T47D (cell line): ENCODE measurements at regions not wholly inside any gene's neighbourhood (a gene's known extent, or its start where the extent isn't known, plus 50 kb on each side); places are given as distances from the start of the nearest gene placed in this dataset.

Experiments used
- DNase-seq, 2 experiments: peaks; one replicate each; pipeline versions ENCODE4 v3.0.0 to v3.0.0-alpha.2; 2011 to 2012; ENCODE audit warnings: low read depth in 1 of 2, low spot score in 1 of 2
- JUND ChIP-seq: IDR thresholded peaks from 2 replicates; pipeline ENCODE4 v1.6.1; 2012; ENCODE audit warnings: low read depth
- in situ Hi-C: cut with HindIII; loops from 2 replicates; pipeline ENCODE4 v1.10.0; 2016; ENCODE audit warnings: low sequenced_read_pairs, low pct_unique_long_range_greater_than_20kb

DNA sequence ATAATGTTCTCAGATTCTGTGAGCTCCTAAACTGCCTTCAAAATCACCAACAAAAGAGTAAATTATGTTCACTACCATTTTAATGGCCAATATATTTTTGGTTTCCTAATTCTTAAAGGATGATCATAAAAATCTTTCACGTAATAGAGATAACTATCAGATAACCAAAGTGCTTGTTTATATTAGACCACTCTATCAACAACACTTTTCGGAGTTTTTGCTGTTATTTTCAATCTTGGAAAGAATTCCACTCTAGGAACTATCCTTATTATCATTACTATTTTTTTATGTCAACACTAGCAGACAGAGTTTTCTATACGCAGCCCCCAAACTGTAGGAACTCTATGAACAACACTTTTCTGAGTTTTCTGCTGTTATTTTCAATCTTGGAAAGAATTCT lies 782.5 kb upstream of the ZEB2 start:
- in situ Hi-C loops: no loop called here
- DNase-seq: no peak
- no peak for TF ChIP-seq JUND

DNA sequence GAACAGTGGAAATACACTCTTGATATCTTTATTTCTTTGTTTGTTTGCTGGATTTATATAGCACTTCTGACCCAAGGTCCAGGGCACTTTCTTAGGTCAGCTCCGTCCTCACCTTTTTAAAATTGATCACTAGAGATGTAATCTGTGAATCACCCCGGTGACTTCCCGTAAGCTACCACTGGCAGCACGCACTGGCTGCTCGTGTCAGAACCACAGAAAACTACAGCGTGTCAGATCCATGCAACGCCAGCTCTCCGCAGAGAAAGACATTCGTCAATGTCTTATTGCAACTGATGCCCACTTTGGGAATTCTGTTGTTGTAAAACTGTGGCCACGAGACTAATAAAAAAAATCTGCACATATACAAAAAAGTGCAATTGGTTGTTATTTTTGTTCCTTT lies 779.4 kb upstream of the ZEB2 start:
- in situ Hi-C loops: no loop called here
- no peak for DNase-seq
- TF ChIP-seq JUND: no peak

DNA sequence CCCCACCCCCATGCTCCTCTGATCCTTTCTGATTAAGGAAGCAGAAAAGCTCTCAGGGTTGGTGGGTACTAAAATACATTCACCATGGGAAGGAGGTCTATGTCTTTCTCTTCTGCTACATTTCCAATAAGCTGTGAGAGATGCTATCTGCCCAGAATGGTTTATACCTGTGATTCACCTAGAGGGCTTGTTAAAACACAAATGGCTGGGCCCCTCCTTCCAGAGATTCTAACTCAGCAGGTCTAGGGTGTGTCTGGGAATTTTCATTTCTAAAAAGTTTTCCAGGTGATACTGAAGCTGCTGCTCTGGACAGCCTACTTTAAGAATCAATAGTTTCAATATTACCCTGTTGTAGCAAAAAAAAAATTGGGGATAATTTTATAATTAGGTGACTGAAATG lies 772.2 kb upstream of the ZEB2 start:
- no peak for DNase-seq
- no peak for TF ChIP-seq JUND
- in situ Hi-C loops: no loop called here

DNA sequence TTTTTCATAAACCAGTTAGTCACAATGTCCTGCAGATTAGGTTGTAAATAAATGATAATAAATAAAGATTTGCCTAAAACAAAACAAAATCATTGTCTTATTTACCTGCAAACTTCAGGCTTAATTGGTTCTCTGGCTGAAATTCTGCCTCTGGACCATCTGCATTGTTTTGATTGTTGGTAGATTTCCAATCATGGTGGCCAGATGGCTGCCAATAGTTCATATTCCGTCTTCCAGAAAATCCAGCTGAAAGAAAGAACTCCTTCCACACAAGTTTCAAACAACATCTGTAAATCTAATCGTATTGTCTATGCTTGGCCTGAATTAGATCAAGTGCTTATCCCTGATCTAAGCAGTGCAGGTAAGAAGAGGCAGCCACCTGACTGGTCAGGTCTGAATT lies 771.1 kb upstream of the ZEB2 start:
- DNase-seq: no peak
- TF ChIP-seq JUND: no peak
- in situ Hi-C loops: no loop called here

DNA sequence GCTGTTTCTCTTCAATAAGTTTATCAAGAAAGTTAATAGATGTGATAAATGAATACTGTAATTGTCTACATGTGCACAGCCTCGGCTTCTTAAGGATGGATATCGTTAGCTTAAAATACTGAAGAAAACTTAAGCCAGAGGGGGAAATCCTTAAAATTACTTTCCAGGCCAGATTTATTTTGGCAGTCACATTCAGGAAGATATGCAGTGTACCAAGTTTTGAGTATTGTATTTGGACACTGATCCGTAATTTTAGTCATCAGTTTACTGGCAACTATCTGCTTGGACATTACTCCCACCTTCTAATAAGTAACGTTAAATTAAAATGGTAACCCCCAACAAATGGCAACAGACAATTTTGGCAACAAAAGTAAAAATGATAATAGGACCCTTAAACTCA lies 770.0 kb upstream of the ZEB2 start:
- no peak for DNase-seq
- in situ Hi-C loops: no loop called here
- no peak for TF ChIP-seq JUND

DNA sequence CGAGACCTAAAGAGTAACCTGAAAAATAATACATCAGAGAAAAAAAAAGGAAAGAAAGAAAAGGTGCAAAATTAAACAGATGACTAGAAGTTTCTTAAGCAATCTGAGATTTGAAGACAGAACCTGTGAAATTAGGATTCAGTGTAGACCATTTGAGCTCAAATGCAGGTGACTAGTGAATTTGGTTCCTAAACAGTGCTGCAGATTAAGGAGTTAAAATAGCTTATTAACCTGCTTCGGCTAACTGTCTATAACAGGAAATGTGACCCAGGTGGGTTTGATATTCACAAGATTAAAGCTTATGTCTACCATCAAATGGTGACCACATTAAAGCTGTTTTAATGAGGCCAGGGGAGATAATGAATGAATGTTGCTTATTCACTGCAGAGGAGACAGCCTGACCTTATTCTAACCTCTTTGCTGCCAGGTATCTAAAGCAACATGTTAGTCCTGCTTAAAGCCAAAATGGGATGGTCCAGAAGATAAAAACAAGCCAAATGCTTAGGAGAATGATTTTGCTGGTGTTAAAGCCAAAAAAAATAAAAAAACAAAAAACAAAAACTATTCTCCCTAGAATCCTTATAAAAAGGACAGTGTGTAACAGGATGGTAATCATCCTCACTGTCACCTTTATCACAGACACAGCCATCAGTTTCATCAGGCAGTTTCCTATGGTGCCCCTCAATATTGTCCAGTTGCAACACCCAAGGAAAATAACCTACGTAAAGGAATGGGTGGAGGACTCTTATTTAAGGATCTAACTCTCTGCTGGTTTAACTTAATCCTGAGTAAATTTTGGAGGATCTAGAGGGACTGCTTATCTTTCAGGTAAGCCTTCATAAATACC lies 769.0 kb upstream of the ZEB2 start:
- in situ Hi-C loops: no loop called here
- no peak for DNase-seq
- TF ChIP-seq JUND: no peak

DNA sequence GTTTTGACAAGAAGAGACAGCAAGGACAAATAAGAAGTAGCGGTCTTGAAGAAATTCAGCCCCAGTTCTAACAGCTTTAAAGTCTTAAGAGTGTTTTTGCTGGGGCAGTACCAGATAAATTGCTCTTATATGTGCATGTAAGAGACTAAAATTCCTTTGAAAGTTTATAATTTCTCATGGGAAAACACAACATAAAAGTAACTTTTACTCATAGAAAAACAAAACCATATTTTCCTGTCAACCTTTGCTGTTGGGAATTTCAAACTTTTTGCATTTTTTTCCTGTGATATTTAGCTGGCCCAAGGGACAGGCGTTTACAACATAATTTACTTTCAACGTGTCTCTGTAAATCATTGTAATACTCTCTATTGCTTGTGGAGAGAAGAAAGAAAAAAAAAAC lies 767.8 kb upstream of the ZEB2 start:
- in situ Hi-C loops: no loop called here
- TF ChIP-seq JUND: no peak
- no peak for DNase-seq

DNA sequence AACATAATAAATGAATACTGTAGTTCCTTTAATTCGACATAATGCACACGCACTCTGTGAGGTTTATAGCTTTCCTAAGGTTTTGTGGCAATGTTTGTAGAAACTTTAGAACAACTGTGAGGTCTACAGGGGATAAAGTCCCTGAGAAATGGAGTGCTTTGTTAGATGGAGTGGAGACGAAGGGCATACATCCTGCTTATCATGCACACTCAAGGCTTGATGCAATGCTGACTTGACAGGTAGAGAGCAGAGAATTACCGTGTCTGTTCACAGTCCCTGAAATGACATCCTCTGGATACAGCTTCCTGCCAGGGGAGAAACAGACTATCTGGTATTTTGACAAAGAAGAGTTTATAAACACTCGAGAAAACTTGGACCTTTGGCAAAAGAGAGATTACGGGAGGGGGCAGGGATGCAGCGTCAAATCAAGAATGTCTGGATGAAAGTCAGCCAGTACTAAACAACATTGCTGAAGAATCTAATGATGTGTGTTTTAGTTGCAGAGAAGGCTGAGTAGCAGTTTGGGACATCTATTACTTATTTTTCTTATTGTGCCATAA lies 766.9 kb upstream of the ZEB2 start:
- no peak for DNase-seq
- no peak for TF ChIP-seq JUND
- in situ Hi-C loops: no loop called here

DNA sequence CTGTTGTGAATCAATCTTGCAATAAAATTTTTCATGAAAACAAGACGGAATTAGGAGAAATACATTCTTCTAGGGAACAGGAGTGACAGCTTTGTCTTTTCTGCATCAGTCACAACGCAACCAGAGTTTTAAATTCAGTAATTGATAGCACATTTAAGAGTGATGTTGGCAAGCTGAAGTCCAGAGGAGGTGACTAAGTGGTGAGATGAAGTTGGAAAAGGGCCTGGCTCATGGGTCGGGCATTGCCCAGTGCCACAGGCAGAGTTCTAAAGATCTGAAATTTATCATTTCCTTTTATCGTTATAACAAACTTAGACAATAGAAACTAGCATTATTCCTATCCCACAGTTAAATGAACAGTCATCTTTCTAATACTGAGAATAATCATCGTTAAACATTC lies 764.6 kb upstream of the ZEB2 start:
- no peak for DNase-seq
- in situ Hi-C loops: no loop called here
- no peak for TF ChIP-seq JUND

DNA sequence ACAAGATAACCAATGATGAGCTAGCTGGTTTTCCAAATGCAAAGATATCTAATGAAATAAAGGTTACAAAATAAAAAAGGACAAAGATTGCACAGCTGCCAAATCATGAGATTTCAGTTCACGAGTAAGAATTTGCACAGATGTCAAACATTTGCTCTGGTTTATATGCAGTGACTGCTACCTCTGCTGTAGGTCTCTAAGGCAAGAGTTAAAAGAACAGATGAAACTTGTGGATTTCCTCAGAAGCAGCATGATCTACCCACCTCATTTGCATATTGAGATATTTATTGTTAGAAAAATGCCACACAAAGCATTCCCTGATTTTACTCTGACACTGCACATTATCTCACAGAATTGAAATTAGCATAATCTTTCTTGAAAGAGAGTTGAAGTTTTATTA lies 763.2 kb upstream of the ZEB2 start:
- in situ Hi-C loops: no loop called here
- no peak for TF ChIP-seq JUND
- DNase-seq: no peak

DNA sequence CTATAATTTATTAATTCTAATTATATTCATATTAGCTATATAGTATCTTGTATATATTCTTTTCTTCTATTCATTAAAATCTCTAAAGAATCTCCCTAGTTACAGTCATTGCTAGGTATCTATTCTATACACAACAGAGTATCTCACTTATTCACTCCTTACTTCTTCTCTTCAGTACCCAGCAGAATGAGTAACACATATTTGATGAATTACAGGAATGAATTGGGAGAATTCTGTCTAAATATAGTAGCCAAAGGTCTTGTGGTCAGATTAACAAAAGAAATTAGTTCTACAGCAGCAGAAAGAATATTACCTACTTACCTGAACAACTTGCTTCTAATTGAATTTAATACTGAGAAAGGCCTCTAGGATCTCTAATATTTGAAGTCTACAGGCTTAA lies 758.0 kb upstream of the ZEB2 start:
- in situ Hi-C loops: no loop called here
- TF ChIP-seq JUND: no peak
- no peak for DNase-seq

DNA sequence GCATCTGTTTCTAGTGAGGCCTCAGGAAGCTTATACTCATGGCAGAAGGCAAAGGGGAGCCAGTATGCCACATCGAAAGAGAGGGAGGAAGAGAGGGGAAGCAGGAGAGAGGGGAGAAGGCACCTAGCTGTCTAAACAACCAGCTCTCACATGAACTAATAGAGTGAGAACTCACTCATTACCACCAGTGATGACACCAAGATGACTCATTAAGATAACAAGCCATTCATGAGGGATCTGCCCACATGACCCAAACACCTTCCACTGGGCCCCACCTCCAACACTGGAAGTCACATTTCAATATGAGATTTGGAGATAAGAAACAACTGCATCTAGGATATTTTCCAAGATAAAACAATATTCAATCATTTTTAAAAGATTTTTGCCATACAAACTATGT lies 753.9 kb upstream of the ZEB2 start:
- DNase-seq: no peak
- in situ Hi-C loops: no loop called here
- no peak for TF ChIP-seq JUND

DNA sequence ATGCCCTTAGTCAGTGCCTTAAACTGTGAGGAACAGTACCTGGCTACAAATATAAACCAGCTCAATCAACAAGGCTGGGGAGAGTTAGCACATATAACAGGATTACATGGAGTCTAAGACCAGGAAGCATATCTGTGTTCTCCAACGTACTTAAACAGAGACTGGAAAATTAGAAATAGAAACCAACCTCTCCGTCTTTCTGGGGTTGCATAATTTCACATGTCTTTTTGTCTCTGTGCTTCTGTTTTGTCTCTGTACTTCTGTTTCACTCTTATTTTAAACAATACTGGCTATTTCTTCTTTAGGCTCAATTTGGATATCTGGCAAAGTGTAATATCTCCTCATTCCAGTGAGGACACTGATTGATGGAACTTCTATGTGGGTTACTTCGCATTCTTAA lies 749.0 kb upstream of the ZEB2 start:
- TF ChIP-seq JUND: no peak
- in situ Hi-C loops: no loop called here
- no peak for DNase-seq

DNA sequence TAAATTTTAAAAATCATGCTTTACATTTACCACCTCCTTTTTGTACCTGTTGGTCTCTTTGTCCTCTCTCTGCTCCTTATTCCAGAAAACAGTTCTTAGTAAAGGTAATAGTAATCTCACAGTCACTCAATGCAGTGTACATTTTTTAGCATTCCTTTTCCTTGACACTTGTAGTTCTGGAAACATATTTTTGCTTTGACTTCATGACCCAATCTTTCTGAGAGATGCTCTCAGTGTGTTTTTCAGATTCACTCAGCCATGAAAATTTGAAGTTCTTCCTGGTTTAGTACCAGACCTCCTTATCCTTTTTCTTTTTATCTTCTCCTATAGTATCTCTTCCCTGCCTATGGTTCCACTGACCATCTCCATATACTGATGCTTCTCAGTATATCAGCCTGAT lies 747.5 kb upstream of the ZEB2 start:
- in situ Hi-C loops: no loop called here
- TF ChIP-seq JUND: no peak
- no peak for DNase-seq
